GM18517 (cell line): ENCODE measurements at regions not wholly inside any gene's neighbourhood (a gene's known extent, or its start where the extent isn't known, plus 50 kb on each side); places are given as distances from the start of the nearest gene placed in this dataset.
"Not testable (repeated sequence)": the region's sequence is repeated elsewhere in the genome, so short reads cannot be mapped to it uniquely, and the experiment has no call there.

Experiments used
- ATAC-seq: cut with Tn5 transposase; IDR thresholded peaks from one replicate; pipeline ENCODE4 v1.9.1; 2021; ENCODE audit warnings: mild to moderate bottlenecking, moderate library complexity; ENCODE audit not compliant: unreplicated experiment

DNA sequence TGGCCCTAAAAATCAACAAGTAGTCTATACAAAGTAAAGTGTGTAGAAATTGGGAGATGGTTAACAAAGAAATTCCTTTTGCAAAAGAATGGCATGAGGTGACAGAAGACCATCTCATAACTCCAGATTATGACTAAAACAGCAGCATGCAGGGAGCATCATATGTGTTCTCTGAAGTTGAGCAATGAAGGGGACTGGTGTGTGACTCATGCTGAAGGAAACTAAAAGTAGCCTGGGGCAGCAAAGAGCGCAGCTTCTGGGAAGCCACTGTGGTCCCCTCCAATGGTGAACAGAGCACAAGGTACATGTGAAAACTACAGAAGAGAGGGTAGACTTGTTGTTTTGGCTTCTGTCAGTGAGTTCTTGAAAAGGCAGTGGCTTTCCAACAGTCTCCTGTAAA lies 133.4 kb downstream of the MACC1 start:
- ATAC-seq: no peak

DNA sequence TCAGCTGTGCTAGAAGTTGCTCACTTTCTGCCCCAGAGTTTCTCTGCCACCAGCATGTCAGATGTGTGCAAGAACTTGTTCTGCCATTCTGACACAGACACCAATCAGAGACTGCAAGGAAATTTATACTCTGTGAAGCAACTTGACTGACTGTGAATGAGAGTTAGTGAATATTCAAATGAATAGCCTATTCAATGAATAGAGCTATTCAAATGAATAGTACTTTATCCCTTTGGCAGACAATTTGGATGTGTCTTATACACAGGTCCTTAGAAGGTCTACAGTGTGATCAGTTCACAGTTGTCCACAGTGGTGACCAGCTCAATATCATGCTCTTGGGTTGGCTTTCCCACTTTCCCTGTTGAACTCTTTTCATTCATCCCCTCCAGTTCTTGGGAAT lies 138.1 kb downstream of the MACC1 start:
- ATAC-seq: no peak

DNA sequence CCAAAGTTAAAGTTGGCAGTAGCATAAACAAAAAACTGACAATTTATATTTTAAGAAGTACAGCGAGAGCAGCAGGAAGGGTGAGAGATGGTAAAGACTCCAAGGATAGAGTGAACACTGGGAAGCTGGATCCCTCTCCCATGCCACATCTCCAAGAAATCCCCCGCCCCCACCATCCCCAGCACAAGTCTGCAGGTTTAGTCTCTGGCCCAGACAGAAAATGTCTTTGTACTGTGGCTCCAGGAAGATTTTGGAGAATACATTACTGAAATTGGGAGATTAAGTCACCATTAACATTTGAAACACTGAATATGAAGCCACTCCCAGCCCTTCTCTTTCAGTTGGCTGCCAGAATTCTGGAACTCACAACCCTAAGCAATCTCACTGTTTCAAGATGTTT lies 140.3 kb downstream of the MACC1 start:
- no peak for ATAC-seq

DNA sequence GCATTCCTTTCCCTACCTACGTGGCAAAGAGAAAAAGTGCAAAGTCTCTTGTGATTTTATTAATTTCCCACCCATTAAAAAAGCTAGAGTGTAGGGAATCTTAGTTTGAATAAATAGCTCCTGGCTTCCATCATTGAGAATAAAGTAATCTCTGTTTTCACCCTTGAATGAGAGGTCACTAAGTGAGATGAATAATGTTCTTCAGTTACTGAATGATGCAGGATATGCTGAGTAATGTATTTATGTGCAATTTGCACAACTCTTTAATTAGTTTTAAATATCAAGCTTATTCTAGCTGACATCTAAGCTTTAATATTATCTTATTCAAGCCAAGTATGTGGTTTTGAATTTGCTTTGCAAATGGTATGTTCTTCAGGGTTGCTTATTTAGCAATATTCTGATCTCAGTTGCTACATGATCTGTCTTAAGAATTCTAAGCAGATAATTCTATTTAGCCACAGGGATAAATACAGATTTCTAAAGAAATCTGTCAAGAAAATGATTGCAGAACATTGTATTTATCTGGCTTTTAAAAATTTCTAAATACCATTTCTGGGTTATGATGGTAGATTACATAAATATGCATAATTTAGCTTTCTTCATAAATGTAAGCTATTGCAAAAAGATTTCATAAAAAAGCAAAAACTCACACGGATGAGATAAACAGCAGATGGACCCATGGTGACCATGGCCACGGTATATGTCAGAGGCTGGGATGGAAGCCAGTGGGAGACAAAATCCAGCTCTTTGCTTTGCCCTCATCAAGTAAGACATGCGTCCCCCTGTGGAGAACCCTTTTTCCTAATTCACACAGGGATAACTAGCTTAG lies 141.0 kb downstream of the MACC1 start:
- no peak for ATAC-seq

DNA sequence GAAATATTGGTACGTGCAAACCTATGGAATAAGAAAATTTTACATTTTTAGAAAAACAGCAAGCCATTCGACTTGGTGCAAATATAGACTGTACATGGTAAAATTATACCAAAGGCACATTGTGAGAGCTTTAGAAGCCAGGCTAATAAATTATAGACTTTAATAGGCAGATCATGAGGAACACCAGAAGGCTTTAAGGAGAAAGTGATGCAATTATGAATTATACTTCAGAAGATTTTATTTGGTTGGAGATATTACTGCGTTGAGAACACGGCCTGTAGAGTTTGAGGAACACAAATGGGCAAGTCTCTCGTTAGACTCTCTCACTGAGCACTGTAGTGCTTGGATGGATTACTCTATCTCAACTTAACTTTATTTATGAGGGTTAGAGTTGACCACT lies 141.7 kb downstream of the MACC1 start:
- ATAC-seq: no peak

DNA sequence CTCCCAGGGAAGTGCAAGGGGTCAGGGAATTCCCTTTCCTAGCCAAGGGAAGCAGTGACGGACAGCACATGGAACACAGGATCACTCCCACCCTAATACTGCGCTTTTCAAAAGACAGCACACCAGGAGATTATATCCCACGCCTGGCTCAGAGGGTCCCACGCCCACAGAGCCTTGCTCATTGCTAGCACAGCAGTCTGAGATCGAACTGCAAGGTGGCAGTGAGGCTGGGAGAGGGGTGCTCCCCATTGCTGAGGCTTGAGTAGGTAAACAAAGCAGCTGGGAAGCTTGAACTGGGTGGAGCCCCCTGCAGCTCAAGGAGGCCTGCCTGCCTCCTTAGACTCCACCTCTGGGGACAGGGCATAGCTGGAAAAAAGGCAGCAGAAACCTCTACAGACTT lies 149.2 kb downstream of the MACC1 start:
- not testable (repeated sequence) for ATAC-seq

DNA sequence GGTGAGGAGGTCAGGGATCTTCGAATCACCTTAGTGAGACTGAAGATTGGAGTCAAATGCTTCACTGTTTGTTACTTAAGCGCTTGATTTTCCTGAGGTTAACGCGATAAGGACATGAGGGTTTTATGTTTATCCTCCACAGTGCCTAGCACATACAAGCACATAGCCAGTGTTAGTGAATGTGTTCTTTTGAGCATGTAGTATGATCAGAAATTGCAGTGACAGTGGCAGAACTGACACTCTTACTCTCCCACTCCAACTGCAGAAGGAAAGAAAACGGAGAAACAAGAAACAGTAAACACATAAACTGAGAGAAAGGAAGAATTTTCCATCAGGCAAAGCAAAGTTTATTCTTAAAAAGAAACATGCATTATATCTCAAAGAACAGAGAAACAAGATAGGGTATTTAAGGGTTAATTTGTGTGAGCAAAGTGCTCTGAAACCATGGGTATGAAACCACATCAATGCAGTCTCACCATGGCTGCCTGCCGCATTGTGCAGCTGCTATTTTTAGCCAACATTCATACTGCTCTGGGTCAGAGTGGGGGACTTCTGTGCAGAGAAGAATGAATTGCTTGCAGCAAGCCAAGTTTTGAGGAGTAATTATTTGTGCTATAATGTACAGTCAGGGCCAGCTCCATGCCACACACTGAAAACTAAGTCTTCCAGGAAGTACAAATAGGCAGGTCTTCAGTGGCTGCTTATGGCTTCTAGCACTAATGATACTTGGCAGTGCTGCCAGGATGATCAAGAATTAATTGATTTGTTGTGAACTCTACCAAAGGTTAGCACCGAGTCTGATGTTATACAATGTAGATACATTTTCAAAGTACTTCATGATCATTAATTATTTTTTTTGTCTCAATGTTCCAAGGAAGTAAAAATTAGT lies 152.0 kb downstream of the MACC1 start:
- peak; percentile 99 for ATAC-seq

DNA sequence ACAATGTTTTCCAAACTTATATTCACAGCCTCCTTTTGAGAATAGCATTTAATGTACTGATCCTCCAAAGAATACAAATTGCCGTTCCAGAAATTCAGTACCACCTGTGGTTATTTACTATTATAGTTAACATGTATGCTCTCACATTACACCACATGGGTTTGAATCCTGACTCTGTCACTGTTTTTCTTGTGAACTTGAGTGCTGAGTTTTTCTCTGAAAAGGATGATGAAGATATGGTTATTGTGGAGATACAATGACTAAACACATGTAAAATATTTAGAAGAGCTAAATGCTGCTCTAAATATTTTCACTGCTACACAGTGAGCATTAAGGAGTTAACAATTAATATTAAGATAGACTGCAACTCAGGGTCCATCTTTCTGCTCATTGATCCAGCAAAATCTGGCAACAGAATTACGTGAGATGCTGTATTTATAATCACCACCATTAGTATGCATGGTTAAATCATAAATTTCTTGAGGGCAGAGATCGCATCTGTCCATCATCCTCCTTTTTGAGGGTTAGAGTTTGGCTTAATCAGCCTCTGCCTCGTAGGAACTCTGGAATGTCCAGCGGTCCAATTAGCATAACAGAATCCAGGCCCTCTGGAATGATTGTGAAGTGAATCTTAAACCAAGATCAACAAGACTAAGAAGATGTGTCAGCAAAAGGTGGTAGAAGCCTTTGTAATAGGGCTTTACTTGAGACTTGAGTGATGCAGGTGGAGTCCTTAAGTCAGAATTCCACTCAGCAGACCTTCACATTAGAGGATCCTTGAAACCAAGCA lies 152.8 kb downstream of the MACC1 start:
- ATAC-seq: no peak

DNA sequence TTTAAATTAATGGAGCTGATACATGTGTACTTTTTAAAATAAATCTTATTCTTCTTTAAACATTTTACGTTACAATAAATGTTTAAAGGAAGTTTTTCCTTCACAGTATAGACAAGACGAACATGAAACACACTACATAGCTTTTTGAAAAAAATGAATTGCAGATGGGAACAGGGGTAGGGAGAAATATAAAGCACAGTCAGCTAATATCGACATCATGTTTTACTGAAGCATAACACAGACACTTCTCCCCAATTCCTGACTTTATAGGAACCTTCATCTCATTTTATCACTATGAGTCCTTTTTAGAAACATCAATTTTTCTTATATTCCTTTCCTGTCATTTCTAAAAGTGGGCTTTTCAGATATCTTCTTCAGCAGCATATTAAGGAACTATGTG lies 153.5 kb downstream of the MACC1 start:
- no peak for ATAC-seq

DNA sequence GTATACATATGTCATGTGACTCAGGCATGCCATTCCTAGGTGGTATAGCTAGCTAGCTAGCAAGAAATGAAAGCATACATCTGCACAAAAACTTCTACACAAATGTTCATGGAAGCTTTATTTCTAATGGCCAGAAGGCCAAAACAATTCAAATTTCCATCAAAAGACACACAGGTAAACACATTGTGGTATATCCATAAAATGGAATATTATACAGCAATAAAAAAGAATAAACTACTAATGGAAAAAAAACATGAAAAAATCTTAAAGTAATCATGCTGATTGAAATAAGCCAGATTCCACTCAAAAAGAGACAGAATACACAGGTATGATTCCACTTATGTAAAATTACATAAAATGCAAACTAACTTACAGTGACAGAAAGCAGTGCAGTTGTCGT lies 154.3 kb downstream of the MACC1 start:
- ATAC-seq: no peak

DNA sequence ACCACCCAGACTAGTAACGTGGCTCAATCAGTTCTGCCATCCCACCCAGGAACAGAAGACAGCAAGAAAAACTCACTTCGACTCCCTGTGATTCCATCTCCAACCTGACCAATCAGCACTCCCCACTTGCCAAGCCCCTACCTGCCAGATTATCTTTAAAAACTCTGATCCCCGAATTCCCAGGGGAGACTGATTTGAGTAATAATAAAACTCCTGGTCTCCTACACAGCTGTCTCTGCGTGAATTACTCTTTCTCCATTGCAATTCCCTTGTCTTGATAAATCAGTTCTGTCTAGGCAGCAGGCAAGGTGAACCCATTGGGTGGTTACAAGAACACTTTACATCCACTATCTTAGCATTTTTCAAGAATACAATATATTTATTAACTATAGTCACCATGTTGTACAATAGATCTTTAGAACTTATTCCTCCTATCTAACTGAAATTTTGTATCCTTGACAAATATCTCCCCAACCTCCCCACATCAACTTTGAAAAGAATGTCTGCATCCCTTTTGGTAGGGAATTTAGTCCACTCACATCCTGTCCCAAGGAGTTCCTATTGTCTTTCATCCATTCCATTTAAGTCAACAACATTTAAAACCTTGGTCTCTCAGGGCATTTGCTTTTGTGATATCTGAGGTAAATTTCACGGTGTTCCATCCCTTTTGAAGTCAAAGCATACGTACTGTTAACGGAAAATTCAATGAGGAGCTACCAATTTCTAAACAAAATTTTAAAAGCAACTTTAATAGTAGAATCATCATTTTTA lies 163.7 kb downstream of the MACC1 start:
- no peak for ATAC-seq

DNA sequence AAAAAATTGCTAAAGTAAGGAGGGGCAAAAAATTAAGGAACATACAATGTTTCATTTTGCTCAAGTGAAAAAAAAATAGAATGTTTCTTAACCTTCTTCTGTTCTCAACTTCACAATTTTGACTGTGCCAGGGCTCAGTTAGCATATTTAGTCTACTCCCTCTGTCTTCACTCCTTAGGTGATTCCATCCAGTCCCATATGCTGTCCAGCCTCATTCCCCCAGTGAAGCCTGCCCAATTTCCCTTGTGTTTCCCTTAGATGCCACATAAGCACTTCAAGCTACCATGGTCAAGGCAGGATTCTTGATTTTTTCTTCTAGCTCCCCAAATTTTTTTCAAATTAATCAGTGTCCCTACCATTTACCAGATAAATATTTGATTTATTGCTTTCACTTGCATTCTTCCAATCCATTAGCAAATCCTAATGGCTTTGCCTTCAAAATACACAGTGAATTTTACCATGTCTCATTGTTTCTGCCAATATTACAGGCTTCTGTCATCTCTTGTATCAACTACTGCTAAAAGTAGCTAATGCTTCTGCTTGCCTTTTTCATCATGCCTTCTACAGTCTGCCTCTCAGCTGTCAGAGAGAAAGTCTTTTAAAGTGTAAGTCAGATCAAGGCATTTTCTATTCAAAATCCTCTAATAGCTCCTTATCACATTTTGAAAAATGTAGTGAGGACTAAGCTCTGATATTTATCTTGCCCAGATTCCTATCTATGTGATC lies 166.8 kb downstream of the MACC1 start:
- ATAC-seq: no peak

DNA sequence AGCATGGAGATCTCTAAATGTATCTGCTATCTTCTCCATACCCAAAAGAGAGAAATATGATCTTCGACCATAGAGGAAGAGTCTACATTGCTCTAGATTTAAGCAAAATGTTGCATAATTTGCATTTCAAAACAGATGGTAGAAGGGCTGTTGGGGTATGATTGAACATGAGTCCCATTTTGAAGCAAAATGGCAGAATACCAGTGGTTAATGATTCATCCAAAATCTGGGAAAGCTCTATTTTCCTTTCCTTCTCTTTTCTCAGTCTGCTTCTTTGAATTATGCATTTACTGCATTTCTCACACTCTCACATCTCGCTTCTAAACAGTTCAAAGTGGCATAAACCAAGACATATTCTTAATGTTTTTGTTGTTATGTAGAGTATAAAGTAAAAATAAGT lies 178.5 kb downstream of the MACC1 start:
- ATAC-seq: no peak

DNA sequence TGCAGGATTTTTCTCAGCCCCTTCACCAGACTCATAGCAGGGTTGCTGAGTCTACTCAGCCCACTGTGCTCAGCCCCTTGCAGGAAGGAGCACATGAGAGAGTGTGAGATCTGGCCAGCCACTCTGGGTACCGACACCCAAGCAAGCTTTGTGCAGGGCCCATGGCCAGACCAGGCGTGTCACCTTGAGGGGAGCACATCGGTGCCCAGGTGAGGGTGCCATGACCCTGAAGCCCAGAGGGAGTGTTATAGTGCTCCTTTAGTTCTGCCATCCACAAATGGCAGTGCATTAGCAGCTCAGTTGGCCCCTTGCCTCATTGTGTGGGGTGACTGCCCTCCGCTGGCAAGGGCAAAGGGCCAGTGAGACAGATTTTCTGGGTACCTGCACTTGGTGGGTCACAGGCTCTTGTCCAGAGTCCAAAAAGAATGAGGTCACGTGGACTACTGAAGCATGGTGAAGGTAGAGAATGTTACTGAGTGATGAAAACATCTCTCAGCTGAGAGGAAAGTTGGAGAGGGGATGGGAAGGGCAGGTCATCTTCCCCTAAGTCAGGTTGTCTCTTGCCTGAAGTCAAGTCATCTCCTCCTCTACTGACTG lies 181.8 kb downstream of the MACC1 start:
- no peak for ATAC-seq

DNA sequence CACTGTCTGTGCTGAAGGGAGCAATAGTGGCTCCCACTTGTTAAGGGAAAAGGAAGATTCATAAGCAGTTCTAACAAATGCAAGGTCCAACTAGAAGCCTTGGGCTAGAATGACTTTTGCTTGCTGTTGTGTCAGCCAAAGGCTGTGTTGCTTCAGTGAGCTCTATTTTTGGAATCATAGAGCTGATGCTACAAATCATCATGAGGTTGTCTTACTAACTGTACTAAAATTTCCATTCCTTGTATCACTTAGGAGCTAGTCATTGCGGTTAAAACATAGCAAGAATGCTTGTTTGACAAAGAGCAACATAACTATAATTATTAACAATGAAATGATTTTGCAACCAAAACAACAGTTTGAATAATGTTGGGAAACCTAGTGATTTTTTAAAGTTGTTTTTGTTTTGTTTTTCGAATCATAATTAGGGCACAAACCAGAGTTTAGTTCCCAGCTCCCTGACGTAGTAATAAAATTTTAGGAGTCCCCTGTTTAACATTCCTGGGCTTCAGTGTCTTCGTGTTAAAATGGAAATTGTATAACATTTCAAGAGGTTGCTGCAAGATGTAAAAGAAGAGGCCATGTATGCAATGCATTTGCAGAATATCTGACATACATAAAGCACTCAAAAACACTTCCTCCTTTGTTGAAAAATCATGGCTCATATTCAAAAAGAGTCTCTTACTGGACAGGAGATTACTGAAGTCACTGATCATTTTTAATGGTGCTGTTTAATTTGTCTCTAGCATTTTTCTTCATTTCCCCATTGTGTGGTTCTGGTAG lies 183.4 kb downstream of the MACC1 start:
- no peak for ATAC-seq

DNA sequence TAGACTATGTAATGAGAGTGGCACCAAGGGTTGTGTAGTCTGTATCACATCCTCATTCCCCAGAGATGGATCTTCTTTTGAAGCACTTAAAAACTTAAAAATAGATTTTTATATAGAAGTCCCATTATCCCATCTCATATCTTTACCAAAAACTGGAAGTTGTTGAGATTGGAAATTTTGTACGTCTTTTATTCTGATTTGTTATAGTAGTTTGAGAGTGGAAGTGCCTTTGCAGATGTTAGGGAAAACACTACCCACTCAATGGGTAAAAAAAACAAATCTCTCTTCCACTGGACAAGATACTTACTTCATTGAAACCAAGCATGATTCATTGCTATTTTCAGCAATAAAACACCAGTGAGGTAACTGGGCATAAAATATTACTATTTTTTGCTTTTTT lies 184.4 kb downstream of the MACC1 start:
- no peak for ATAC-seq

DNA sequence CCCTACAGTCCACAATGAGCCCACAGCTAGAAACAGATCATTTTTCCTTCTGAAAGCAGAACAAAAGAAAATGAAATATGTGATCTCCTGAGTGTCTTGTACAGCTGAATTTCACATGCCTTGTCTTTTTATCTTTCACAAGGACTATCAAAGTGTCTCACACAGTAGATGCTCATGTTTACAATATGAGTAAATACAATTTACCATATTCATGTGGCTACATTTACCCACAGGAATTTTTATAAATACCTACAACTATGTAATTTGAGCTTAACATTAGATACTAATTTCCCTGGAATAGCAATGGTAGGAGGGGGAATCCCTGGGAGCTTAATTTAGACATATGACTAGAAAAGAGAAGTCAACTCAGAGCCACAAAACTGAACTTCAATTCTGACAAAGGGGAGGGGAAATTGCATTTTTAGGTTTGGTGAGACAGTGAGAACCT lies 186.2 kb downstream of the MACC1 start:
- peak; percentile 34 for ATAC-seq

DNA sequence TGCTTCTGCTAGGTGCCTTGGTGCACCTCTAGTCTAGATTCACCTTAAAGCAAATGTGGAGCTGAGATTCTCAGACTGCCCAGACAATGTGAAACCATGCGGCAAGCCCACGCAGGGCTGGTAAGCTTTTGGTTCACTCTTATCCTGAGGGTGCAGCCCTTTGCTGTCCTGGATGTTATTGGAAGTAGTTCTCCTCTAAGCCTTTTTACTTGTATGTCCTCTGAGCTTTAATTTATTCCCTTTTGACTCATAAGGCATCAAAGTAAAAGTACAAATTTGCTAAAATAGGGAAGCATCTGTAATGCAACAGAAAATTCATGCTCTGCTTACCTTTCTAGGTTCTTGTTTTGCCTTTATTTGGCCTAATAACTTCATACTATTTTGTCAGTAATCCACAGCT lies 186.8 kb downstream of the MACC1 start:
- ATAC-seq: peak; percentile 91

DNA sequence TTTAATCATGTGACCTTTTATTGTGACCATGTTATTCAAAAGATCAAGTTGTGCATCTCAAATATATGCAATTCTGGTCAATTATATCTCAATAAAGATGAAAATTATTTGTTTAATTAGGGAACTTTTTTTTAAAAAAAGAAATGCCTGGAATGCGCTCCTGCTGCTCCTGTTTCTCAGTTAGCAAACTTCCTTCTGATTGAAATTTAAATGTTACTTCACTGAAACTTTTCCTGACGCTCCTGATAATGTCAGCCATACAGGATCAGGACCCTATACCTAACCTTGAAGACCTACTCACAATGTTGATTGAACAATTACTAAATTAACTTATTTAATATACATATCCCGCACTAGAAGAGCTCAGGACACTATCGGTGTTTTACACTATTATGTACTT lies 190.4 kb downstream of the MACC1 start:
- ATAC-seq: no peak
